ENCODE measurements at regions not wholly inside any gene's neighbourhood (a gene's known extent, or its start where the extent isn't known, plus 50 kb on each side); places are given as distances from the start of the nearest gene placed in this dataset.

DNA sequence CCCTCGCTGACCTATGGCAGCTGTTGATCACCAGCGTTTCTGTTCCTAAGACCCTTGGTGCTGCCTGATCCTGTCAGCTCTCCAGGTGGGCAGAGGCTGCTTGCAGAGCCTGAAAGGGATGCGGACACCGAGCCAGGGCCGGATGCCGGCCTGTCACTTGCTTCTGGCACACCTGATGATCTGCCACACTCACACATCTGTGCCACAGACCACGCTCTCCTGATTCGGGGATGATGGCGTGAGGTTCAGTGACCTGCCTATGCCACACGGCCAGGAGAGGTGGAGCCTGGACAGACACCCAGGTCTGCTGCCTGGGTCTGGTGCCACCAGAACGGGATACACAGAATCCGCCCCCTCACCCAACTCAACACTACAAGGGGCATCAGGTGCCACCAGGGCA lies 129.4 kb upstream of the GLI2 start:
- no peak for TF ChIP-seq POLR2A (IDR thresholded peaks at IDR 0.05)
- TF ChIP-seq POLR2AphosphoS5 (IDR thresholded peaks at IDR 0.05) = no peak
- TF ChIP-seq, protein P1, sequence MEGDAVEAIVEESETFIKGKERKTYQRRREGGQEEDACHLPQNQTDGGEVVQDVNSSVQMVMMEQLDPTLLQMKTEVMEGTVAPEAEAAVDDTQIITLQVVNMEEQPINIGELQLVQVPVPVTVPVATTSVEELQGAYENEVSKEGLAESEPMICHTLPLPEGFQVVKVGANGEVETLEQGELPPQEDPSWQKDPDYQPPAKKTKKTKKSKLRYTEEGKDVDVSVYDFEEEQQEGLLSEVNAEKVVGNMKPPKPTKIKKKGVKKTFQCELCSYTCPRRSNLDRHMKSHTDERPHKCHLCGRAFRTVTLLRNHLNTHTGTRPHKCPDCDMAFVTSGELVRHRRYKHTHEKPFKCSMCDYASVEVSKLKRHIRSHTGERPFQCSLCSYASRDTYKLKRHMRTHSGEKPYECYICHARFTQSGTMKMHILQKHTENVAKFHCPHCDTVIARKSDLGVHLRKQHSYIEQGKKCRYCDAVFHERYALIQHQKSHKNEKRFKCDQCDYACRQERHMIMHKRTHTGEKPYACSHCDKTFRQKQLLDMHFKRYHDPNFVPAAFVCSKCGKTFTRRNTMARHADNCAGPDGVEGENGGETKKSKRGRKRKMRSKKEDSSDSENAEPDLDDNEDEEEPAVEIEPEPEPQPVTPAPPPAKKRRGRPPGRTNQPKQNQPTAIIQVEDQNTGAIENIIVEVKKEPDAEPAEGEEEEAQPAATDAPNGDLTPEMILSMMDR (IDR thresholded peaks at IDR 0.05) = no peak
